A172 (cell line): ENCODE measurements at regions not wholly inside any gene's neighbourhood (a gene's known extent, or its start where the extent isn't known, plus 50 kb on each side); places are given as distances from the start of the nearest gene placed in this dataset.
"Not testable (repeated sequence)": the region's sequence is repeated elsewhere in the genome, so short reads cannot be mapped to it uniquely, and the experiment has no call there.

ENCODE experiments used
- DNase-seq: peaks from one replicate; pipeline ENCODE4 v3.0.0-alpha.2; 2015; ENCODE audit warnings: low spot score

DNA sequence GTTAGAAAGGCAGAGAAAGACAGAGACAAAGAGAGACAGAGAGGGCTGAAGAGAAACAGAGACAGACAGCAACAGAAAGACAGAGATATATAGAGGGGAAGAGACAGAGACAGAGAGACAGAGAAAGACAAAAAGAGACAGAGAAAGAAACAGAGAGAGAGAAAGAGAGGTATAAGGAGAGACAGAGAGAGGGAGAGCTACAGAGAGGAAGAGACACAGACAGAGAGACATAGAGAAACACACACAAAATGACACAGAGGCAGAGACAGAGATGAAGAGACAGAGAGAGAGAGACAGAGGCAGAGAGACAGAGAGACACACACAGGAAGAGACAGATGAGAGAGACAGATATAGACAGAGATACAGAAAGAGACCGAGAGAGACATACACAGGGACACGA is 168.6 kb downstream of the TMEM121 start:
- DNase-seq: no peak

DNA sequence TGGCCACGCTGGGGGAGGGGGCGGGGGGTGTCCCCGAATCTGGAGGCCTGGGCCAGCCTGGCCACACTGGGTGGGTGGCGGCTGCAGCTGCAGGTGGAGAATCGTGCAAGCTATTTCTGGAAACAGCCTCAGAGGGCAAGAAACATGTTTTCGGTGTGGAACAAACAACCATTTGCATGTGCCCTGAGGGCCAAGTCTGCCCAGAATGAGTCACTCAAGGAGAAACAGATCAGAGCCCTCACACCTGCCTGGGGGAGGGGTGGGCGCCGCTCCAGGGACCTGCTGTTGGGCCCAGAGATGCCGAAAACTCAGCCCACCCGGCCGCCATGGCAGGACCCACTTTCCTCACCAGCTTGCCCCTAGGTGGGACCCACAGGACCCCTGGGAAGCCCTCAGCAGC is 170.0 kb downstream of the TMEM121 start:
- DNase-seq: not testable (repeated sequence)

DNA sequence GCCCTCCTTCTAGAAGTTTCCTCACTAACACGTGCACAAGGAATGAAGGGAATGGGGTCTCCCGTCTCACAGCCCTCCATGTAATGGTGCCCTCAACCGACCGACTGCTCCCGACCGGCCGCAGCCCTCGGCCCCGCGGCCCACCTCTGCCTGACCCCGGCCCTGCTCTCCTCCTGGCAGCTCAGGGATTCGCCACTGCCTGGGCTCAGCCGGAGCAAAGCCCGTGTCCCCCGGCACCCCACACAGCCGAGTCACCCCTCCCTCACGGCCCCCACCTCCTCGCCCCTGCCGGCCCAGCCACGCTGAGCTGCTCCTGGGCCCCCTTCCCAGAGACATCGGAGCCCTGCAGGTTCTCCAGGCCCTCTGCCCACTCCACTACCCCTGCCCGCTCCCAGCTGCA is 171.0 kb downstream of the TMEM121 start:
- DNase-seq: not testable (repeated sequence)

DNA sequence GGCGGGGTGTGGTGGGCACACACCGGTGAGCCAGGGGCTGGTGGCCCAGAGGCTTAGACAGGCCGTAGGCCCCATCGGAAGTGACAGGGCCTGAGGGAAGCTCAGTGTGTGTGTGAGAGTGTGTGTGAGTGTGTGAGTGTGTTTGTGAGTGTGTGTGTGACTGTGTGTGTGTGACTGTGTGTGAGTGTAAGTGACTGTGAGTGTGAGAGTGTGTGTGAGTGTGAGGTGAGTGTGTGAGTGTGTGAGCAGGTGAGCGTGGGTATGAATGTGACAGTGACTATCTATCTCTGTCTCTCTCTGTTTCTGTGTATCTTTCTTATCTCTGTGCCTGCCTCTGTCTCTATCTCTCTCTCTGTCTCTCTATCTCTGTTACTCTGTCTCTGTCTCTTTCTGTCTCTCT is 171.6 kb downstream of the TMEM121 start:
- DNase-seq: not testable (repeated sequence)

DNA sequence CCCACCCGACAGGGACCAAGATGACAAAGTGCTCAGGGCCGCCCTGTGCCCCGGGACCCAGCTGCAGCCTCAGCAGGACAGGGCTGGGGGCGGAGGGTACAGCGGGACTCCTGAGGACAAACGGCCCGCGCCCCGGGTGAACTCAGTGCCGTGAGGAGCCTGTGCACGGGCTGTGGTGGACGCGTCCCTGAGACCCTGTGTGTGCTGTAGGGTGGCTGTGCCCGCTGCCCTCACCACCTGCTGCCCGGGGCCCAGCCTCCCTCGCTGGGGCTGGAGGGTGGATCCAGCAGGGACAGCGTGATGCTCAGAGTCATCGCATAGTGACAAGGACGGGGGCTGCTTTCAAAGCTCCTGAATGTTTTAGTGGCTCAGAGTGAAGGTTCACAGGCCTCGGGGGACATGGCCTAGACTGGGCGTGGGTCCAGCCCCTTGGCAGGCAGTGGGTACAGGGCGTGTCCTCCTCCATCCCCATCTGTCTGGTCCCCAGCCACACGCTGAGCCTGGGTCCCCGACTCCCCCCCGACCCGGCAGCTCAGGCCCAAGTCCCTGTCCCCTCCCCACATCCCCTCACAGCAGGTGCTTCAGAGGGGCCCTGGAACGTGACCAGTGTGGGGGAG is 172.7 kb downstream of the TMEM121 start:
- not testable (repeated sequence) for DNase-seq

DNA sequence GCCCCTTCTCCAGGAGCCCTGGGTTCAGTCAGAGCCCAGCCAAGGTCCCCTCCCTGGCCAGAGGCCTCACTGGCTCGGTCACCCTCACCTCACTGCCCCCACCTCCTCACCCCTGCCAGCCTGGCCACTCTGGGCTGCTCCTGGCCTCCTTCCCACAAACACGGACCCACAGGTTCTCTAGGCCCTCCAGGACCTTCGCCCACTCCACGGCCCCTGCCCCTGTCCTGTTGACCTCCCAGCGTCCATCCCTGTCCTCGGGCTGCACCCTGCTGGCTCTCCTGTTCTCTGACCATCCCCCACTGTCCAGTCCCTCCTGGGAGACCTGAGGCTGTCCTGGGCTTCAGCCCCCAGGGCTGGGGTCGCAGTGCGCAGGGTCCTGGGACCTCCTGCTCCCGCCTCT is 173.3 kb downstream of the TMEM121 start:
- DNase-seq: not testable (repeated sequence)

DNA sequence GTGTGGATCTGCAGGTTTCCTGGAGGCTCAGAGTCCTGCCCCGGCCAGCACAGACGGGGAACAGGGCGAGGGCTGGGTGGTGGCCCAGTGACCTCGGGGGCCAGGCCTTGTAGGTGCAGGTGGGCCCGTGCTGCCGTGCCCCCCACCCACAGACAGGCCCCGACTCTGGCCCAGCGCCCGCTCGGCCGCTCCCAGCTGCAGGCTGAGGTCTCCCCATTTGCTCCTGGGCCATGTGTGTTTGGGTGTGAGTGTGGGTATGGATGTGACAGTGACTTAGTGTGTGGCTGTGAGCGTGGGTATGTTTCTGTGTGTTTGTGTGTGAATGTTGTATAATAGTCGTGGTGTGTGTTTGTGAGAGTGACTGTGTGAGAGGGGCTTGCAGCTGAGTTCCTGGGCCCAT is 173.8 kb downstream of the TMEM121 start:
- not testable (repeated sequence) for DNase-seq

DNA sequence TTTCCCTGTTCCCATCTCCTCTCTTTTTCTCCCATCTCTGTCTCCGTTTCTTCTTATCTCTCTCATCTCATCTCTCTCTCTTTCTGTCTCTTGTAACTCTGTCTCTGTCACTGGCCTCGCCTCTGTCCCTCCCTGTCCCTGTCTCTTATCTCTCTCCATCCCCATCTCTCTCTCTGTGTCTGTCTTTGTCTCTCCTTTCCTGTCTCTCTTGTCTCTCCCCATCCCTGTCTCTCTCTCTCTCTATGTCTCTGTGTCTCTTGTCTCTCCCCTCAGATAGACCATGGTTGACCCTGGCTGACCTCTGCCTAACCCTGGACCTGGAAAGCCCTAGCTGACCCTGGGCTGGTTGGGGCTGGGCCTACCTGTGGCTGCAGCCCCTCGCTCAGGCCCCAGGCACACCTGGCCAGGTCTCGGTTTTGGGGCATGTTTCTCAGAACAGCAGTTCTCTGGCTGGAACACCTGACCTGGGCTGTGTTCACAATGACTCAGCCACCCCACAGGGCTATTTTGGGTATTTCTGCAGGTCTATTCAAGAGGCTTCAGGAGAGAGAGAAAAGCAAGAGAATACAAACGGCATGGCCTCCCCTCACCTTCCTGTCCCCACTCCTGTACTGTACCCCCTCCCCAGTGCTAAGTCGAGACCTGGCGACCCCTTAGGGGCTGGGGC is 174.4 kb downstream of the TMEM121 start:
- no peak for DNase-seq

DNA sequence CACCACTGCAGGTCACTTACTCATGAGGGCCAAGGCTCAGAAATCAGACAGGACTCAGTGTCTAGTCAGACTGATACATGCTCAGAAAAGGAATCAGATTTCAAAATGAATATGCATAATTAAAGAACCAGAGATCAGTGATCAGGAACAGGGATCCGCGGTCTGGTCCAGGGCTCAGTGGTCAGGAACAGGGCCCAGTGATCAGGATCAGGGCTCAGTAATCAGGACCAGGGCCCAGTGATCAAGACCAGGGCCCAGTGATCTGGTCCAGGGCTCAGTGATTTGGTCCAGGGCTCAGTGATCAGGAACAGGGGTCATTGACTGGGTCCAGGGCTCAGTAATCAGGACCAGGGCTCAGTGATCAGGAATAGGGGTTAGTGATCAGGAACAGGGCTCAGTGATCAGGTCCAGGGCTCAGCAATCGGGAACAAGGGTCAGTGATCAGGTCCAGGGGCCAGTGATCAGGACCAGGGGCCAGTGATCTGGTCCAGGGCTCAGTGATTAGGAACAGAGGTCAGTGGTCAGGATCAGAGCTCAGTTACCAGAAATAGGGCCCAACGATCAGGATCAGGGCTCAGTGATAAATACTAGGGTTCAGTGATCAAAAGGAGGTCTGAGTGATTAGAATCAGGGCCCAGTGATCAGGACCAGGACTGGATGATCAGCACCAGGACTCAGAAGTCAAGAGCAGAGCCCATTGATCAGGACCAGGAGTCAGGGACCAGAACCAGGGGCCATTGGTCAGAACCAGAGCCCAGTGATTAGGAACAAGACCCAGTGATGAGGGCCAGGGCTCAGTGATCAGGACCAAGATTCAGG is 175.3 kb downstream of the TMEM121 start:
- DNase-seq: no peak

DNA sequence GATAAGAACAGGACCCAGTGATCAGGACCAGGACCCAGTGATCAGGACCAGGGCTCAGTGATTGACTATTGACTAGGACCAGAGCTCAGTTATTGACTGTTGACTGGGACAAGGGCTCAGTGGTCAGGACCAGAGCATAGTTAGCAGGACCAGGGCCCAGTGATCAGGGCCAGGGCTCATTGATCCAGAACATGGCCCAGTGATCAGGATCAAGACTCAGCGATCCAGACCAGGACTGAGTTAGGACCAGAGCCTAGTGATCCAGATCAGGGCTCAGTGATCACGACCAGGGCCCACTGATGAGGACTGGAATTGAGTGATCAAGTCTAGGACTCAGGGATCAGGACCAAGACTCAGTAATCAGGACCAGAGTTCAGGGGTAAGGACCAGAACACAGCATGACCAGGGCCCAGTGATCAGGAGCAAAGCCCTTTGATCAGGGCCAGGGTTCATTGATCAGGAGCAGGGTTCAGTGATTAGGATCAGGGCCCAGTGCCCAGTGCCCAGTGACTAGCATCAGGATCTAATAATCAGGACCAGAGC is 176.0 kb downstream of the TMEM121 start:
- DNase-seq: no peak

DNA sequence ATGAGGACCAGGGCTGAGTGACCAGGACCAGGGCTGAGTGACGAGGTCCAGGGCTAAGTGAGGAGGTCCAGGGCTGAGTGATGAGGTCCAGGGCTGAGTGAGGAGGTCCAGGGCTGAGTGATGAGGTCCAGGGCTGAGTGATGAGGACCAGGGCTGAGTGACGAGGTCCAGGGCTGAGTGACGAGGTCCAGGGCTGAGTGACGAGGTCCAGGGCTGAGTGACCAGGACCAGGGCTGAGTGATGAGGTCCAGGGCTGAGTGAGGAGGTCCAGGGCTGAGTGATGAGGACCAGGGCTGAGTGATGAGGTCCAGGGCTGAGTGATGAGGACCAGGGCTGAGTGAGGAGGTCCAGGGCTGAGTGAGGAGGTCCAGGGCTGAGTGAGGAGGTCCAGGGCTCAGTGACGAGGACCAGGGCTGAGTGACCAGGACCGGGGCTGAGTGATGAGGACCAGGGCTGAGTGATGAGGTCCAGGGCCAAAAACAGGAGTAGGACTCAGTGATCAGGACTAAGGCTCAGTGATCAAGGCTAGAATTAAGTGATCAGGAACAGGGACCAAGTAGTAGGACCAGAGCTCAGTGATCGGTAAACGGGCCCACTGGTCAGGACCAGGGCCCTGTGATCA is 176.8 kb downstream of the TMEM121 start:
- DNase-seq: not testable (repeated sequence)

DNA sequence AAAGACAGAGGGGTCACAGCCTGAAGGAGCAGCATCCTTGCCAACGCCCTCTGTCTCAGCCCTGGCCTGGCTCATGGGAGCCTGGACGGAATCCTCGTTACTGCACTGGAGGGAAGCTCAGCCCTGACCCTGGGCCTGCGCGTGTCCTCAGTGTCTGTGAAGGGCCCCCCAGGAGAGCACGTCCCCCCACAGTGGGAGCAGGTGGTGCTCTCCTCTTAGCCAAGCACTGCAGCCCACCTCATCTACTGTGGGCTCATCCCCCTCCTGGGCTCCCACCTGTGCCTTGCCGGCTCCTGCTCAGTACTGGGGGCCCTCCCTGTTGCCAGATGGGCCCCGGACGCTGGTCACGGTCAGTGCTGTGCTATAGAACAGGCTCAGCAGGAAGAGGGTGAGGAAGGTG is 177.7 kb downstream of the TMEM121 start:
- DNase-seq: not testable (repeated sequence)

DNA sequence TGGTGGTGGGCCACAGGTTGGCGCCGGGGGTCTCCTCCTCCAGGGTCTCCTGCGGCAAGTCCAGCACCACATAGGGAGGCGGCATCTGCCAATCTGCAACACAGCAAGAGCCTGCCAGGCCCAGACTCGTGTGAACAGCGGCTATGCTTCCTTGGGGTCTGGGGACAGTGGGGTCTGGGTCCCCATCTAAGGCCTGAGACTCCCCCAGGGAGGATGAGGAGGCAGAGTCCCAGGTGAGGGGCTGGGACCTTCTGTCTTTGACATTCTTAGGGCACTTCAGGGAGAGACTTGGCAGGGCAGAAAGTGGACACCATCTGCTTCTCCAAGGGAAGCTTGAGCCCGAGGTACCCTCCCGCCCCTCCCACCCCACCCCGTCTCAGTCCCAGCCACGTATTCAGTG is 178.1 kb downstream of the TMEM121 start:
- not testable (repeated sequence) for DNase-seq

DNA sequence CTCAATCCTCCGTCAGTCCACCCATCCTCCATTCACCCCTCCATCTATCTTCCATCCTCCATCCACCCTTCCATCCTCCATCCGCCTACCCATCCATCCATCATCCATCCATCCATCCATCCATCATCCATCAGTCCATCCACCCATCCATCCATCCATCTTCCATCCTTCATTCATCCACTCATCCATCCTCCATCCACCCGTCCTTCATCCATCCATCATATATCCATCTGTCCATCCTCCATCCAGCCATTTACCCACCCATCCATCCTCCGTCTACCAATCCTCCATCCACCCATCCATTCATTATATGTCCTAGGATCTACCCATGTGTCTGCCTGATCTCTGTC is 179.1 kb downstream of the TMEM121 start:
- DNase-seq: not testable (repeated sequence)

DNA sequence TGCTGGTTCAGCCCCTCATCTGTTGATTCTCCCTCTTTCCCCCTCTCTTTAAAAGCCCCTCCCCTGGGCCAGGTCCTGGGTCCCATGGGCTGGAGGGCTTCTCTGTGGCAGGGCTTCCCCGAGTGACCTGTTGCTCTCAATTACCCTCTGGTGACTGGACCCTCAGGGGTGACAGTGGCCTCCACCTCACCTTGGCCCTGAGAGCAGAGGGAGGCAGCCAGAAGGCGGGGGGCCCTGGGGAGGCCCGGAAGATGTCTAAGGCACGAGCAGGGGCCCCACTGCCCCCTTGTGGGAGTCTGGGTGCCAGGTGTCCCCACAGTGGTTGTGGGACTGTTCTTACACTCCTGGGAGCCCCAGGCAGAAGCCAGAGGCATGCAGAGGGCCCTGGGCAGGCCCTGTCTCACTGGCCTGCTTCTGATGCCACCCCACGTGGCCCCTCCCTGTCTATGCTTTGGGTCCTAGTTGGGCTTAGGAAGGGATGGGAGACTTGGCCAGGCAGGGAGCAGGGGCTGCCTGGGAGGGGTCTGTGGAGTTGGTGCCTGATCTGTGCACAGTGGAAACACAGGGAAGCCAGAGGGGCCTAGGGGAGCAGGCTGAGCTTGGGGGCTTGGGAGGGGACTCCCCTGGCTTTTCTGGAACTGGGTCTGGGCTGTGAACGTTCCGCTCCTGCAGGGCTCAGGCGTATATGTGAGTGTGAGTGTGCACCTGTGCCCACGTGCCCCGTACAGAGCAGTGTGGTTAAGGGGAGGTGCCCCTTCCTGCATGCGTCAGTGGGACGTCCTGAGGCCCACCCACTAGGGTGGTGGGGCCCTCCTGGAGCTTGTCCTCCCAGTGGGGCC is 179.7 kb downstream of the TMEM121 start:
- DNase-seq: not testable (repeated sequence)

DNA sequence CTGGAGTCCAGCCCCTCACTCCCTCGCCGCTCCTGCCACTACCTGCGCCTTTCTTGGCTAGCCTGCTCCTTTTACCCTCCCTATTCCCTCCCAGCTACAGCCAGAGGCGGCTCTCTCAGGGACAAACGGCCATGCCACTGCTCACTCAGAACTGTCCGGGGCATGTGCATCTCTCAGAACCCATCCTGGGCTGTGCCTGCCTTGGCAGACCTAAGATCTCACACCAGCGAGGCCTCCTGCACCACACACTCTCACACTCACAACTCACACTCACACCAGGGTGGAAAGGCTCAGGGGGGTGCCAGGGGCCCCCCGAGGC is 180.3 kb downstream of the TMEM121 start:
- DNase-seq: not testable (repeated sequence)

DNA sequence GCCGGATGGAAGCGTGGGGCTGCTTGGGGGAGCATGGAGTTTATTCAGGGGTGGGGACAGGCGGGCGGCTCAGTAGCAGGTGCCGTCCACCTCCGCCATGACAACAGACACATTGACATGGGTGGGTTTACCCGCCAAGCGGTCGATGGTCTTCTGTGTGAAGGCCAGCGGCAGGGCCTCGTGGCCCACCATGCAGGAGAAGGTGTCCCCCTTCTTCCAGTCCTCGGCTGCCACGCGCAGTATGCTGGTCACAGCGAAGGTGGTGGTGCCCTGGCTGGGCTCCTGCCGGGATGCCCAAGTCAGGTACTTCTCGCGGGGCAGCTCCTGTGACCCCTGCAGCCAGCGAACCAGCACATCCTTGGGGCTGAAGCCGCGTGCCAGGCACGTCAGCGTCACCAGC is 180.7 kb downstream of the TMEM121 start:
- DNase-seq: not testable (repeated sequence)

DNA sequence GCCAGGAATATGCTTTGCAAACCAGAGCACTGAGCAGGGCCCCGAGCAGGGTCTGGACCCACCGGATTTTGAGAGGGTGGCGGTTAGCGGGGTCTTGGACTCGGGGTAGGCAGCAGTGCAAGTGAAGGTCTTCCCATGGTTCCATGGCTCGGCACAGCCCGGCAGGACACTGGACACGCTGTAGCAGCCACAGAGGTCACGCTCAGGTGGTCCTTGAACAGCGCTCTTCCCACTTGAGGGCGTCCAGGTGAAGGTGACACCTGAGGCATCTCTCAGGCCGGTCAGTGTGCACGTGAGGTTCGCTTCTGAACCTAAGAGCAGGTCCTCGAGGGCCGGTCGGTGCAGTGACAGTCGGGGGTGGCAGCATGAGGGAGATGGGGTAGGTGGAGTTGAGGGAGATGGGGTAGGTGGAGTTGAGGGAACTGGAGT is 181.4 kb downstream of the TMEM121 start:
- DNase-seq: not testable (repeated sequence)

DNA sequence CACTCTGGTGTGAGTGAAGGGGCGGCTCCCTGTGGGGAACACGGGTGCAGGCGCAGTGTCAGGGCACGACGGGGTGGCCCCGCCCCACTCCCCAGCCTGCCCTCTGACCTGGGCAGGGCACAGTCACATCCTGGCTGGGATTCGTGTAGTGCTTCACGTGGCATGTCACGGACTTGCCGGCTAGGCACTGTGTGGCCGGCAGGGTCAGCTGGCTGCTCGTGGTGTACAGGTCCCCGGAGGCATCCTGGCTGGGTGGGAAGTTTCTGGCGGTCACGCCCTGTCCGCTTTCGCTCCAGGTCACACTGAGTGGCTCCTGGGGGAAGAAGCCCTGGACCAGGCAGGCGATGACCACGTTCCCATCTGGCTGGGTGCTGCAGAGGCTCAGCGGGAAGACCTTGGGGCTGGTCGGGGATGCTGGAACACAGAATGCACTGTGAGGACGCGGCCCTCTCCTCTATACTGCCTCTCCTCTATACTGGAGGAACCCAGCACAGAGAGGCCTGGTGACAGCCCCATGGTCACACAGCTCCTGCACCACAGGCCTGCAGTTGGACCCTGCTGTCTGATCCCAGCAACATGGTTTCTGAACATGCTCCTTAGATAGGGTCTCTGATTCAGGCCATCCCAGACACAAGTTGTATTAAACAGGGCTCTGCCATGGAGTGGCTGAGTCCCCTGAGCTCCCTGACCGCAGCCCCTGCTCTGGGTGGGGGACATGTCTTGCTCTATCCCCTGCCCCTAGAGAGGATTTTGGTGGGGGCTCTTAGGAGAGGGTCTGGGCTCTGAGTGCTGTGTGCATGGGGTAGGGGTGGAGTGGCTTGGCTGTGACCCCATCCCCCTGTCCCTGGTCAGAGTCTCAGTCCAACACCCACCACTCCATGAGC is 182.1 kb downstream of the TMEM121 start:
- DNase-seq: not testable (repeated sequence)
